Adrenal gland (tissue), 9 donors: ENCODE measurements at regions not wholly inside any gene's neighbourhood (a gene's known extent, or its start where the extent isn't known, plus 50 kb on each side); places are given as distances from the start of the nearest gene placed in this dataset.

Experiments used
- DNase-seq, 7 donors: peaks; one replicate each; pipeline ENCODE4 v3.0.0-alpha.2; 2019 to 2020
- H3K27ac ChIP-seq, 5 donors: fragments of 200-600 bp; sonication (generic) in 4 of 5; 1 replicate in 3 of 5; 2 replicates in 2 of 5; pipeline versions ENCODE4 v1.5.1 to v1.8.0; 2016 to 2020; ENCODE audit warnings: mild to moderate bottlenecking in 1 of 5
- H3K27me3 ChIP-seq: fragments of 200-600 bp; 2 replicates; pipeline ENCODE4 v1.8.0; 2021
- H3K36me3 ChIP-seq, 2 donors: fragments of 200-600 bp; replicated peaks in 1 of 2; 1 replicate in 1 of 2; 2 replicates in 1 of 2; pipeline versions ENCODE4 v1.5.1 to v1.8.0; 2018 to 2022
- H3K4me1 ChIP-seq, 2 donors: fragments of 200-600 bp; replicated peaks in 1 of 2; 1 replicate in 1 of 2; 2 replicates in 1 of 2; pipeline versions ENCODE4 v1.5.1 to v1.8.0; 2018 to 2021
- H3K4me3 ChIP-seq, 4 donors: fragments of 200-600 bp; sonication (generic) in 3 of 4; one replicate each; pipeline ENCODE4 v1.5.1; 2016 to 2018
- H3K9me3 ChIP-seq, 3 donors: fragments of 200-600 bp; sonication (generic) in 1 of 3; replicated peaks in 1 of 3; 1 replicate in 2 of 3; 2 replicates in 1 of 3; pipeline versions ENCODE4 v1.5.1 to v1.8.0; 2016 to 2021
- CTCF ChIP-seq, 6 experiments: fragments of 450-650 bp in 4 of 6; fragments of 200-600 bp in 2 of 6; sonication (generic) in 1 of 6; IDR thresholded peaks; 1 replicate in 5 of 6; 2 replicates in 1 of 6; pipeline versions ENCODE4 v1.5.1 to v1.8.0; 2016 to 2021; ENCODE audit warnings: antibody characterized with exemption in 6 of 6, mild to moderate bottlenecking in 2 of 6, moderate library complexity in 1 of 6
- POLR2A ChIP-seq, 2 donors: fragments of 450-650 bp; IDR thresholded peaks; one replicate each; pipeline ENCODE4 v1.6.1; 2017; ENCODE audit warnings: antibody characterized with exemption in 2 of 2, mild to moderate bottlenecking in 2 of 2, moderate library complexity in 1 of 2
- WGBS, 4 donors: extraction: QIAGEN DNeasy Blood & Tissue Kit in 2 of 4; methylation state at CpG; one replicate each; pipeline versions ENCODE4 v1.1.5 to v1.1.7; 2013 to 2017; 5-methylcytosine and 5-hydroxymethylcytosine counted together
- intact Hi-C, 2 donors: fragments of 100-400 bp; cut with DNase I; formaldehyde crosslinking; loops; one replicate each; pipeline versions ENCODE4 v1.14.1 to v1.15.0; 2022 to 2023
- donor health status: healthy with polysubstance abuse.
- donor health status: Bipolar disorder and iron deficiency.
- donor health status: DM: yes; HTN: yes; CAD: no.
- donor health status: DM: no; HTN: no; CAD: no.
- donor health status: DM: no; HTN: no; CAD: no.

GRCh38 chr6:168794491-168794890 is 353.5 kb downstream of the SMOC2 start:
- WGBS, 4 donors, result 85 to 90% (median 89%) methylated on average over 12 of the region's 12 CpGs
- TF ChIP-seq POLR2A (IDR thresholded peaks at IDR 0.05) (no peak), CTCF (IDR thresholded peaks at IDR 0.05) (no peak)
- no peak overlapping the region for H3K27ac ChIP-seq
- no peak for DNase-seq
- H3K4me1 ChIP-seq, result no peaks in the 10 kb centered on the region
- intact Hi-C loops, result no loop called here
- H3K27me3 ChIP-seq, result no peaks in the 10 kb centered on the region
- no peak overlapping the region for H3K4me3 ChIP-seq
- H3K36me3 ChIP-seq, result no peaks in the 10 kb centered on the region
- H3K9me3 ChIP-seq, result no peaks in the 10 kb centered on the region

GRCh38 chr6:168793649-168794048 is 352.7 kb downstream of the SMOC2 start:
- Histone ChIP-seq H3K4me1 (no peaks in the 10 kb centered on the region), H3K4me3 (no peak overlapping the region), H3K27ac (no peak overlapping the region), H3K36me3 (no peaks in the 10 kb centered on the region), H3K27me3 (no peaks in the 10 kb centered on the region), H3K9me3 (no peaks in the 10 kb centered on the region)
- no peak for TF ChIP-seq POLR2A (IDR thresholded peaks at IDR 0.05)
- no peak for DNase-seq
- WGBS, 4 donors, result 76 to 92% (median 81%) methylated on average over 5 to 6 of the region's 6 CpGs
- intact Hi-C loops, result no loop called here

- WGBS, 4 donors, result 89 to 90% (median 90%) methylated on average over 4 of the region's 4 CpGs
- Histone ChIP-seq H3K27ac (no peak overlapping the region), H3K4me1 (no peaks in the 10 kb centered on the region), H3K9me3 (no peaks in the 10 kb centered on the region), H3K27me3 (no peaks in the 10 kb centered on the region), H3K4me3 (no peak overlapping the region), H3K36me3 (no peaks in the 10 kb centered on the region)
- no peak for TF ChIP-seq POLR2A (IDR thresholded peaks at IDR 0.05)
- no peak for TF ChIP-seq CTCF (IDR thresholded peaks at IDR 0.05)
- no peak for DNase-seq
- intact Hi-C loops, result no loop called here
These were observed 350.9 kb downstream of the SMOC2 start for GRCh38 chr6:168791917-168792316.

- no peak for DNase-seq
- no peaks in the 10 kb centered on the region for H3K4me1 ChIP-seq
- H3K36me3 ChIP-seq, result no peaks in the 10 kb centered on the region
- H3K27ac ChIP-seq, result no peak overlapping the region
- H3K9me3 ChIP-seq, result no peaks in the 10 kb centered on the region
- 70 to 76% (median 72%) methylated on average over 10 of the region's 10 CpGs for WGBS, 4 donors
- no peaks in the 10 kb centered on the region for H3K27me3 ChIP-seq
- intact Hi-C loops, result no loop called here
- no peak overlapping the region for H3K4me3 ChIP-seq
- TF ChIP-seq POLR2A (IDR thresholded peaks at IDR 0.05) (no peak), CTCF (IDR thresholded peaks at IDR 0.05) (no peak)
These were observed 348.7 kb downstream of the SMOC2 start for GRCh38 chr6:168789699-168790098.

GRCh38 chr6:168785720-168786511 is 344.9 kb downstream of the SMOC2 start:
- intact Hi-C loops, result no loop called here
- Histone ChIP-seq H3K27me3 (no peaks in the 10 kb centered on the region), H3K4me3 (no peak overlapping the region), H3K4me1 (no peaks in the 10 kb centered on the region), H3K36me3 (no peaks in the 10 kb centered on the region), H3K27ac (no peak overlapping the region), H3K9me3 (no peaks in the 10 kb centered on the region)
- WGBS, 4 donors, result 49 to 56% (median 50%) methylated on average over 10 of the region's 10 CpGs
- peak in 1 of 7 donors; percentile 4 for DNase-seq
- TF ChIP-seq POLR2A (IDR thresholded peaks at IDR 0.05) (no peak), CTCF (IDR thresholded peaks at IDR 0.05) (no peak)
